Dermis blood vessel endothelial cell (primary cell): ENCODE measurements at regions not wholly inside any gene's neighbourhood (a gene's known extent, or its start where the extent isn't known, plus 50 kb on each side); places are given as distances from the start of the nearest gene placed in this dataset.

Experiments
- DNase-seq: peaks from one replicate; pipeline ENCODE4 v3.0.0; 2010

DNA sequence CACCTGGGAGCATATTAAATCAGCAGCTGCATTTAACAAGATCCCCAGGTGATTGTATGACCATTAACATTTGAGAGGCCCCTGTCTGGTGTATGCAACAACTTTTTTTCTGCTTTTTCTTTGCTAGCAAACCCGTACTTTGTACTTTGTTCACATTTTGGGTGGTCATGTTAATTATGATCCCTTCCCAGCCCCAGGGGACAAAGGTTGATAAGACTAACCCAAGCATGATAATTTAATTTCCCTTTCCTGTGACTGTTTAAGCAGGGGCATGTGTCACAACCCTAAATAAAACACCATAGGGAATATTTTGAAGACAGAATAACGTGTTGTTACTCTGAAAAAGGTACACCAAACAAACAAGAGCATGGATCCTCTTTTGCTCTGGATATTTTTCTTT is 332.0 kb downstream of the PCDH18 start:
- DNase-seq: no peak

DNA sequence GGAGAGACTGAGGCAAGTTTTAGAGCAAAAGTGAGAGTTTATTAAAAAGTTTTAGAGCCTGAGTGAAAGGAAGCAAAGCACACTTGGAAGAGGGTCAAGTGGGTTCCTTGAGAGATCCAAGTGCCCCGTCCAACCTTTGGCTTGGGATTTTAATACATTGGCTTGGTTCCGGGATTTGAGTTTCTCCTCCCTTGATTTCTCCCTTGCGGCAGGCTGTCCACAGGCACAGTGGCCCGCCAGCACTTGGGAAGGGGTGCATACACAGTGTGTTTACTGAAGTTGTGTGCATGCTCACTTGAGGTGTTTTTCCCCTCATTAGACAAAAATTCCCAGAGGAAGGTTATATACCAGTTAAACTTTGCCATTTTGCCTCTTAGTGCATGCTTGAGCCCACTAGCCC is 333.5 kb downstream of the PCDH18 start:
- DNase-seq: no peak

DNA sequence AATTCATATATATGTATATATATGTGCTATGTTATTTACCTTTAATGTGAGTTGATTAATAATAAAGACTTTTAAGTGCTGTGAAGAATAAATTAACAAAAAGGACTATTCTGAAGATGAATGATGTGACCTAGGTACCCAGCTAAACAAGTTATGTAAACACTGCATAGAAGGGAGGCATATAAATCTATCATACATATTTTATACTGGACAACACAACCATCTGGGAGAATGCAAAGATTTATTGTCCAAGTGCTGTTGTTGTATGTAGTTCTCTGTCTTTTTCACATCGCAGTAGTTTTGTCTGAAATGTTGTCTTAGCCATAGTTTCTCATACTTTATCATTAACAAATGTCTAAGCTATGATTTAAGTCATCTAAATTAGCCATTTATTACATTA is 337.6 kb downstream of the PCDH18 start:
- no peak for DNase-seq

DNA sequence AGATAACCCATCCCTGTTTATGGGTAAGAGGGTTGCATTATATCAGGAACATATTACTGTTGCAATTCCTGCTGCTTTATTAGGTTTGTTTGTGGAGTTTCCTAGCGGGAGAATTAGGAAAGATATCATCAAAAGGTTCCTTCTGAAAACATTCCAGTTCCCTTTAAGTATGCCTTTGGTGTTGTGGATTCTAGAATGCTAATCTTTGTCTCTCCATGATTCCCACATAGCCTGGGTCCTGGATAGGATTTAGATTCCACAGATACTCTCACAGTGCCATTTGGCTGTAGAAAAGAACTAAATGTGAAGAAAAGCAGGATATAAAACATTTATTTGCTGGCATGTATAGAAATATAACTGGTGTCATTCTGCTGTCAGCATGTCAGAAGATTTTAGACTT is 338.7 kb downstream of the PCDH18 start:
- no peak for DNase-seq

DNA sequence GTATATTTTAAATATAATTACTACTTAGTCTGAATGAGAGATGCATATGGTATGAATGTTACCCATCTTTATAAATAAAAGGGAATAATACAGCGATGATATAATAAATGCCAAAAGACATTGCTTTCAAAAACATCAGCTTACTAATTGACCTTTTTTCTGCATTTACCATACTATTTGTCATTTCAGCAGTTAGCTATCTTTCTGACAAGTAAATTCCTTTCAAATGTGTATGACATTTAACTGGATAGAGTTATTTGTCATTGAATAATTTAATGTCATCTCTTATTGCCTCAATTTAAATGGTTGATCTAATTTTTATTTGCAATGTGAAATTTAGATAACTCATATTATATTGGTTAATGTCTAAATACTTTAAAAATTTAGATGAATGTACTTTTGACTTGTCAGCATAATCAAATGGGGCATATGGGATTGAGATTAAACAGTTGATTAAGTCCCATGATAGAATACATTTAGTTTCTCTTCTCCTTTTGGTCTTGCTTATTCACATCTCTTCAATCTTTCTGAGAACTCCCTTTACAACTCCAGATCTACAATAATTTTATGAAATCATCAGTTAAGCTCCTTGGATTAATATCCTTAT is 350.9 kb downstream of the PCDH18 start:
- no peak for DNase-seq

DNA sequence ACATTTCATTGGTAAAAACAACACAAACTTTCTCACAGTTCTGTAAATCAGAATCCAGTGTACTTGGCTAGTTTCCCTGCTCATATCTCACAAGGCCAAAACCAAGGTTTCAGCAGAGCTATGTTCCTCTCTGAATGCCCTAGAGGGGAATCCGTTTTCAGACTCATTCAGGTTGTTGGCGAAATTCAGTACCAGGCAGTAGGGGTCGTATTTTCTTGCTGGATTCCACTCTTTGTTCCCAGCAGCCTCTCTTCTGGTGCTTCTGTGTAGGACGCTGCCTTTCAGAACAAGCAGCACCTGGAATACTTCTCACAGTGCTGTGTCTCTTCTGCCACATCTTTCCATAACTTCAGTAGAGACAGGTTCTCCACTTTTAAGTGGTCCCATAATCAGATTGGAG is 351.9 kb downstream of the PCDH18 start:
- no peak for DNase-seq

DNA sequence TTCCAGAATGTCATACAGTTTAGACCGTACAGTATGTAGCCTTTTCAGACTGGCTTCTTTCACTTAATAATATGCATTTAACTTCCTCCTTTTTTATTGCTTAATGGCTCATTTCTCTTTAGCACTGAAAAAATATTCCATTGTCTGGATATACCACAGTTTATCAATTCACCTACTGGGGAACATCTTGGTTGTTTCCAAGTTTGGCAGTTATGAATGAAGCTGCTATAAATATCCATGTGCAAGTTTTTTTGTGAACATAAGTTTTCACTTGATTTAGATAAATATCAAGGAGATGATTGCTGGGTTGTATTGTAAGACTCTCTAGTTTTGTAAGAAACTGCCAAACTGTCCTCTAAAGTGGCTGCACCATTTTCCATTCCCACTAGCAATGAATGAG is 375.5 kb downstream of the PCDH18 start:
- DNase-seq: no peak

DNA sequence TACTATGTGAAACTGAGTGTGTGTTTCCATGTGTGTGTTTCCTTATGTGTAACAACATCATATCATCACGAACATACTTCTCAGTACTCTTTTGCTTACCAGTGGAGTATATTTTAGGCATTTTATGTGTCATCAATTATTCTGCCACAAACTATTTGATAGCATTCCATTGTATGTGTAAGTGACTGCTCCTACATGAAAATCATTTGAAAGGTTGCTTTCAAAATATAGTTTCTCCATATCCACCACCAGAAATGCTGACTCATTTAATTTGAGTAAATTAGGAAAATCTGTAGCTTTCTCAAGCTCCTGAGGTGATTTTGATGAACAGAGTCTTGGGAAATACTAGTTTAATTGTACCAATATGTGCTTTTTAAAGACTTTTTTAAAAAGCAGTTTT is 376.2 kb downstream of the PCDH18 start:
- DNase-seq: no peak

DNA sequence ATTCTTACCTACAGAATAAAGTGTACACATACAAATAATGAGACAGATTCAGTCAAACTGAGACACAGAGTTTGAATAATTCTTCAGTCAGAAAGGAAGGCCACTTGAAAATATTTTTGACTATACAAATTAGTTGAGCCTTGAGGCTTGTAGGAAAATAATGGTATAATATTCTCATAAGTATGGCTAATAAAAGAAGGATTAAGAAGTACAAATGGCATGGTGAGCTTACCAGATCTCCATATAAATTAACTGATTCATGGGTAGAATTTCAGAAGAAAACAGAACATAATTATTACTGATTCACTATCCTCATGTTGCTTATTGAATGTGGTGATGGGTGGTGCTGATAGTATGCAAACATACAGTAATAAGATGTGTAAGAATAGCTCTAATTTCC is 401.1 kb downstream of the PCDH18 start:
- DNase-seq: no peak

DNA sequence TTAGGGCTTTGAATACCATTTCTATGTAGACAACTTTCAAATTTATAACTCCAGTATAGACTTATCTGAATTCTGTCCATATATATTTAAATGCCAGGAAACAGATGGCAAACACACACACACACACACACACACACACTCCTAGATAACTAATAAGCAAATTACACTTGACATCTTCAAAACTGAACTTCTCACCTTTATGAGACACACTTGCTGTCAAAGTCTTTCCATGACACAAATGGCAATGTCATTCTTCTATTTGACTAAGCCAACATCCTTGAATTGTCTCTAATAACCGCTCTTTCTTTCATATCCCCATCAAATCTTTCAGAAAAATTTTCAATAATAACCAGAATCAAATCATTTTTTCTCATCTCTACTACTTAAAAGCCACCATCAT is 402.4 kb downstream of the PCDH18 start:
- DNase-seq: no peak

DNA sequence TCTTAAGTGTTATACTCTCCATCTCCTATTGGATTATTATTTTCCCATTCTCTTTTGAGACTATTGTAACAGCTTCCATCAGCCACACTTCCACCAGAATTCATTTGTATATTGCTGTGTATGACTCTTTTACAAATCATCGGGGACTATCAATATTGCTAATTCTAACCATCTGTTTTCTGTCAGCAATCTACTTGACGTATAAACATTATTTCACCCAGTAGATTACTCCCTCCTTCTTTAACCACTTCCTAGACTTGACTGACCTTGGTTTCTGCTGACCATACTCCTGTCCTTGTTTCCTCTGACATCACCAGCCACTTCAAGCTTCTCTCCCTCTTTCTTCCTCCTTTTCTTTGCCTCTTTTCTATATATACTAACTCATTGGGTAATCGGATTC is 402.9 kb downstream of the PCDH18 start:
- no peak for DNase-seq

DNA sequence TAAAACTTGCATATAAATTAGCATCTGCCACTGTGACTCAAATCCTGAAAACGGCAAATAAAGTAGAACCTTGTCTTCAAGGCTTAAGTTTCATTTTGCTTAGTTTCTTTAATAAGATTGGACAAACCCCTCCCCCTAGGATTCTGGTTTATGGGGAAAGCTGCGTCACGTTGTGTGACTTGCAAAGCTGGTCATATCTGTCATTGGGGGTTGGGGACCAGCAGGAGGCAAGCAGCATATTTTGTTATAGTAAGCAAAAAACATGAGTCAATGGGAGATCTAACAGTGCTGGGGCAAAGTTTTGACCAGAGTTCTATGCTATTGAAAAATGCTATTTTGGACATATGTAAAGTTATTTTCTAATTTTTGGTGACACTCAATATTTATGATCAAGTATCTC is 407.3 kb downstream of the PCDH18 start:
- no peak for DNase-seq

DNA sequence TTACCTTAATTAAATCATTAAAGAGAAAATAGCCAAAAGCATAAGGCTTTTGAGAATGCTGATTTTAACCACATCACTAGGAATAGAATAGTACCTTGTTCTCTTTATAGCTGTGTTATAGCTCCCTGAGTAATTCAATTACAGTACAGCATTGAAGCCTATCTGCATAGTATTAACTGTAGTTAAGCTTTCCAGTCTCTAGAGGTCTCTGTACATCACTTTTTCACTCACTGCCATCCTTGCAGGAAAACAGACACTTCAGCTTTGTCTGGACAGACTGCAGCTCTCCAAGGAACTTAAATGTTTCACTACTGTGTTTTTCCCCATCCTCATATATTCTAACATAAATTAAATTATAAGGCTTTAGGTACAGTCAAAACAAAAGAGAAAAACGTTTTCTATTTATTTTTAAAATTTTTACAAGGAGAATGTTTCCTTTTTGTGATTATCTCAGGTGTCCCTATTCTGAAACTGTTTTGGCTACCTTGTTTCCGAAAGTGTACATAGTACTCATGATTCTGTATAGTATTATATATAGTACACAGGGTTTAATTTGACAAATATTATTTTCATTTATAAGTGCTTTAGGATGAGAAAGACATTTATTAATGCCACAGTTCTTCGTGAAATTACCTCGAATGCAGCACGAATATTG is 407.9 kb downstream of the PCDH18 start:
- DNase-seq: peak; percentile 23

DNA sequence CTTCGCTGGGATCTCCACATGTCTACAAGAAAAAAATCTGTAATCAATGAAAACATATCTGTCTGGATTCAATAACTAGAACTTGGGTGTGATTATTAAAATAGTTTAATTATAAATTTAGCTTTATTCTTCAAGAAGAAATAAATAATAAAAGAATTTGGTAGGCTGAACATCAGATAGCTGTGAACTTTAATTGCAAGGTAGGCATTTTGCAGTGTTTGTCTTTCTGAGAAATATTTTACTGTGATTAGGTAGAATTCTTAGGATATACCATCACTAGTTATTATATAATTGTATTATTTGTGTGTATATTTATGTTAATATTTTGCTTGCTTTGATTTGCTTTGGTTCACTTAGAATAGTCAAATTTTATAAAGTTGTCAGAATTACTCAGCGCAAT is 409.4 kb downstream of the PCDH18 start:
- DNase-seq: no peak

DNA sequence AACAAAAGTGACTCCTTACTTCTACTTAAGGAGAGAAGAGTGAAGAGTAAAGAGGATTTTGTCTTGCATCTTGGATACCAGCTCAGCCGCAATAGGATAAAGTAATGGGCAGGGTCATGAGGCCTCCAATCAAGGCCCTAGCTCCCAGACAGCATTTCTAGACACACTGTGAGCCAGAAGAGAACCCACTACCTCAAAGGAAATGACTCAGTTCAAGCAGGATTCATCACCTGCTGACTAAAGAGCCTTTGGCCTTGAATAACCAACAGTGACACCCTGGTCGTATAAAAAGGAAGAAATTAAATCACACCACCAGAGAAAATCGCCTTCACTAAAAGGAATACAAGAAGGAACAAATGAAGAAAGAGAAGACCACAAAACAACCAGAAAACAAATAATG is 416.1 kb downstream of the PCDH18 start:
- DNase-seq: no peak

DNA sequence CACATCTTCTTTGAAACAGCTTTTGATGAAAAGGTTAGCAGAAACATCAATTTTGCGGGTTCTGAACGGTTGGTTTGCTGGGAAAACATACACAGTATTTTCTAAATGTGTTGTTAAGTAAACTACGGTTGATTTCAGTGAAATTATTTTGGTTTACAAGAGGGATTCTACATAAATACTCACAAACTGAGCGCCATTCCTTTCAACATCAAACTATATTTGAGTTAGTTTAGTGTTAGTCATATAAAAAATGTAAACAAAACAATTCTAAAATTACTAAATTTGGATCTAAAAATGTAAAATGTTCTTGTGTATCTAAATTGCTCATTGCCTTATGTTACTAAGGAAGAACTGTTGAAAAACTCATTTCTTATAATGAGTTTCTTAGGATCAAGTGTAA is 425.6 kb downstream of the PCDH18 start:
- no peak for DNase-seq

DNA sequence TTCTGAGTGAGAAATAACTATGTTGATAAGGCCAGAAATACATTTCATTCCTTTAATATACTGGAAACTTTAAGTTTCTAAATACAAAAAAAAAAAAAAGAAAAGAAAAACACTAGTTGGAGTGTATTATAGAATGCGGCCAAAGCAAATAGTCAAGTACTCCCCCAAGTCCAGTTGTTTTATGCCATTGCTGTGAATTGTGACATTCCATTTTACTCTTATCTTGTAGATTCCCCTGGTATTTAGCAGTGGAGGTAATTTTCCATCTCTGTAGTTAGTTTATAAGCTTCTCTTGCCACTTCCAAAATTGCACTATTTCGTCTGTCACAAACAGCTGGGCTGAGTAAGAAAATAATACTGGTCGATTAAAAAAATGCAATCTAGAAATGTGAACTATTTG is 426.0 kb downstream of the PCDH18 start:
- no peak for DNase-seq

DNA sequence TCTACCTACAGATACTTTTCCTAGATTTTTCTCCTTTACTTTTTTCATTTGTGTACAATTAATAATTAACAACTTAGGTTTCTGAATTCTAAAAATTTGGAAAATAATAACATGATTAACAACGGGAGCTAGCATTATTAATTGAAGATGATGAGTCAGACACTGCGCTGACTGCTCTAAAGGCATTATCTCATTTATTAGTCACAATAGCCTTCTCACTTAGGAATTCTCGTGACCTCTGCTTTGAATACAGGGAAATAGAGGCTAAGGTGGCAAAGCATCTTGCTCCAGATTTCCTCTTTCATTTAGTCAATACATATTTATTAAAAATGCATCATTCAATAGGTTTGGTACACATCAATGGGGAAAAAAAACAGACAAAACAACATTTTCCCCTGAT is 441.3 kb downstream of the PCDH18 start:
- no peak for DNase-seq

DNA sequence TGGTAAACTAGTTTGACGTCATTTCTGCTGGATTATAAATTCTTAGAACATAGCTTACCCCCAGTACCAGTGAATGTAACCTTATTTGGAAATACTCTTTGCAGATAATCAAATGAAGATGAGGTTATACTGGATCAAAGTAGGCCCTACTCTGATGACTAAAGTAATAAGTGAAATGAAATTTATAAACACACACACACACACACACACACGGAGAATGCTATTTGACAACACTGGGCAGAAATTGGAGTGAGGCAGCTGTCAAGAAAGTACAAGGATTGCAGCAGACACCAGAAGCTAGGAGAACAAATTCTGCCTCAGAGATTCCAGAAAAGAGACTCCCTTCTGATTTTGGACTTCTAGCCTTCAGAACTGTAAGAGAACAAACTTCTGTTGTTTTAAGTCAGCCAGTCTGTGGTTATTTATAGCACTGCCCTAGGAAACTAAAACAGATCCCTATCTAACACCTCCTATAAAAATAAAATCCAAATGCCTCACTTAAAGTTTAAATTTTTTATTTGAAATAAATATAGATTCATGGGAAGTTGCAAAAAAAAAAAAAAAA is 448.6 kb downstream of the PCDH18 start:
- DNase-seq: no peak

DNA sequence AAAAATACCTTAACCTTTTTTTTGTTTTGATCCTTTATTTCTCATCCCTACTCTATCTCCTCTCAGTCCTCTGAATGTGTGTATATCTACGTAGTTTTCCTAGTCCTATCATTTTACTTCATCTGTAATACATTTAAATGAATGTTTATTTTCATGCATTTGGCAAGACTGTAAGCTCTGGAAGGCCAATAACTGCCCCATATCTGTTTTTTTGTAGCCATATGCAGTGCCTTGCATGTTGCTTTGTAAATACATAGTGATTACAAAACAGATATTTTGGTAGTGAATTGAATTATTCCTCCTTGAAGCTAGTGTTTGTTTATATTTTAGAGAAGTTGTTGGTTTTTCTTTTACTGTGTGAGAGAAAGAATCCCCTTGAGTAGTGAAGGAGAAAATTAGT is 450.2 kb downstream of the PCDH18 start:
- DNase-seq: no peak

DNA sequence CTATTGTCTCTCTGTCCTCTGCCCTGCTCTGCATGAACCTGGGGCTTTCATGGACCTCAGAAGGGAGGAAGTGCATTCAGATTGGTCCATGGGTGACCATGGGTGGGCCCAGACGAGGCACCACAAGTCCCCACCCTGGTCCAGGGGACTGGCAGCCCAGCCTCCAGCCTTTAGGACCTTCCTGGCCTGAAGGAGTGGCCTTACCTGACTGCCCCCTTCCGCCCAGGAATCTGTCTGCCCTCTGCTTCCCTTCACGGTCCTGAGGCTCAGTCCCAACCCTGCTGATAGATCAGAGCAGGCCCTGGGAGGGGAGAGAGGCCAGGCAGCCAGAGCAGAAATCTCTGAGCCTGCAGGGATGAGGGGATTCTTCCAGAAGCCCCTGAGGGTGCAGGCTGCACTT is 455.4 kb downstream of the PCDH18 start:
- DNase-seq: no peak

DNA sequence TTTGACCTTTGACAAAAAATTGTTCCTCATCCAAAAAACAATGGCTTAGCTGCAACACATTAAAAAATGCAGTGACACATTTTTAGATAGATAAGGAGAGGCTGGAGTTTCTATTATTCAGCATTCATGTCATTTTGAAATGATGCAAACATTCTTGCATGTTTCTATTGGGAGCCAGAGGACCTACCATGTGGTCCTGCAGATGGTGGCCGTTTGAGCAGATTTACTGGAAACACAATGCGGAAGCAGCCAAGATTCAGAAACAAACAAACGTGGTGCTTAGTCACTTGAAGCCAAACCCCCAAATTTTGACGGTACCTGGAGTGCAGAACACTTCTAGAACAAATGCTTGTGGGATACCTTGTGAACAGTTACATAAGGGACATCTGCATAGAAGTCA is 456.7 kb downstream of the PCDH18 start:
- no peak for DNase-seq

DNA sequence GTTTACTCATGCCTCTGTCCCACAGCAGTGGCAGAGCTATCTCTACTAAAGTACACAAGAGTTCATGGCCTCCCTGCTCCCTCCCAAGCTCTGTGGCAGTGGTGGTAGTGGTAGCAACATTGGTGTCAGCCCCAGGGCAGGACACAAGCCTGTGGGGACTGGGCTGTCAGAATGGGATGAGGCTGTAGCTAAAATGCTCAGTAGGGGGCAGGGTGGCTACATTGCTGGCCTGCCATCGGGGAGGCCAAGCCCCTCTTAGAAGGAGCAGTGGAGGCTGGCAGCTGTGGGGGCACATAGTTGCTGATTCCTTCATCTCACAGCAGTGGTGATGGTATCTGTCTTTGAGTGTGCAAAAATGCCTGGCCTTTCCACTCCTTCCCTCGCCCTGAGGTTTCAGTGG is 461.7 kb downstream of the PCDH18 start:
- no peak for DNase-seq

DNA sequence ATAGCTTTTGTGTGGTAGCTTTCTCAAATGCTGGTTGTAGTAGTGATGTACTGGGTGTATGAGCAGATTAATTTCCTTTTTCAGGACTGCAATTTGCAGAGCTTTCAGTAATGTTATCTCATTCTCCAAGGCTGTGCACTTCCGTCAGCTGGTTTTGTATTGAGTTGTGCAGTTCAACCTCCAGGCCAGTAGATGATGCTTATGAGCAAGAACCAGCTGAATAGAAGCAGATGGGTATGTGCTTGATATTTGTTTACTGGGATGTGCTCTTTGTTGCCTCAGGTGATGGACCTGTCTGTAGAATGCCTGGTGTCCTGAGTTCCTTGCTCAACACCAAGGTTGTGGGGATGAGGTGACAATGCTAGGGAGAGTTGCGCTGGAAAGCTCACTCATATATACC is 462.8 kb downstream of the PCDH18 start:
- DNase-seq: no peak

DNA sequence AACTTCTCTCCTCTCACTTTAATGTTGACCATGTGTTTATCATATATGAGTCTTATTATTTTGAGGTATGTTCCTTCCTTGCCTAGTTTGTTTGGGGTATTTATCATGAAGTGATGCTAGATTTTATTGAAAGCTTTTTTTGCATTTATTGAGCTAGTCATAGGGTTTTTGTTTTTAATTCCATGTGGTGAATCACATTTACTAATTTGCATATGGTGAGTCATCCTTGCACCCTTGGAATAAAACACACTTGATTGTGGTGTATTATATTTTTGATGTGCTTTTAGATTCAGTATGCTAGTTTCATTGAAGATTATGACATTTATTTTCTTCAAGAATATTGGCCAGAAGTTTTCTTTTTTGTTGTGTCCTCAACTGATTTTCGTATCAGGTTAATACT is 464.6 kb downstream of the PCDH18 start:
- no peak for DNase-seq
